ENCODE measurements at regions not wholly inside any gene's neighbourhood (a gene's known extent, or its start where the extent isn't known, plus 50 kb on each side); places are given as distances from the start of the nearest gene placed in this dataset.

DNA sequence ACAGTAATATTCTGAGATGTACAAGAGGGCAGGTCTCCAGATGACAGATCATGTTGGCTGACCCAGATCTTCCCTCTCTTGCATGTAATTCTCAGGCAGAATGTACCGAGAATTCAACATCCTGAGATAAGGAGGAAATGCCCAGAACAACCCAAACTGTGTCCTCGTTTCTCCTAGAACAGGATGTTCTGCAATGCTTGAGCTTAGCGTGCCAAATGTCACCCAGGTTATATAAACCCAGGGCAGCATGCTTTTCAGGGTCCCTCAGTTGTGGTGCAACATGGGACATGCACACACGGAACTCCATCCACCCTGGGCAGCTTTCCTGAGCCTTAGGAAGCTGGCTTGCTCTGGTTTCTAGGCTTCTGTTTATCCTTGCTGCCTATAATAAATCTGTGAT, 102.1 kb upstream of the CMC1 start:
- no peak overlapping the region for H3K27ac ChIP-seq
- ATAC-seq (peak in 3 of 4 donors; percentile 42 to 84 (median 62)), DNase-seq (no peak)
- H3K4me3 ChIP-seq: no peak overlapping the region
- whole genome bisulfite sequencing (ENCODE audit: insufficient coverage, low coverage, low lambda C conversion rate, missing lambda C conversion rate): 20% methylated on average over 3 of the region's 4 CpGs
- no peaks in the 10 kb centered on the region for H3K4me1 ChIP-seq
- intact Hi-C loops (cut with DNase I): no loop called here
- no peak for TF ChIP-seq POLR2A (IDR thresholded peaks at IDR 0.05)
- TF ChIP-seq, protein P1, sequence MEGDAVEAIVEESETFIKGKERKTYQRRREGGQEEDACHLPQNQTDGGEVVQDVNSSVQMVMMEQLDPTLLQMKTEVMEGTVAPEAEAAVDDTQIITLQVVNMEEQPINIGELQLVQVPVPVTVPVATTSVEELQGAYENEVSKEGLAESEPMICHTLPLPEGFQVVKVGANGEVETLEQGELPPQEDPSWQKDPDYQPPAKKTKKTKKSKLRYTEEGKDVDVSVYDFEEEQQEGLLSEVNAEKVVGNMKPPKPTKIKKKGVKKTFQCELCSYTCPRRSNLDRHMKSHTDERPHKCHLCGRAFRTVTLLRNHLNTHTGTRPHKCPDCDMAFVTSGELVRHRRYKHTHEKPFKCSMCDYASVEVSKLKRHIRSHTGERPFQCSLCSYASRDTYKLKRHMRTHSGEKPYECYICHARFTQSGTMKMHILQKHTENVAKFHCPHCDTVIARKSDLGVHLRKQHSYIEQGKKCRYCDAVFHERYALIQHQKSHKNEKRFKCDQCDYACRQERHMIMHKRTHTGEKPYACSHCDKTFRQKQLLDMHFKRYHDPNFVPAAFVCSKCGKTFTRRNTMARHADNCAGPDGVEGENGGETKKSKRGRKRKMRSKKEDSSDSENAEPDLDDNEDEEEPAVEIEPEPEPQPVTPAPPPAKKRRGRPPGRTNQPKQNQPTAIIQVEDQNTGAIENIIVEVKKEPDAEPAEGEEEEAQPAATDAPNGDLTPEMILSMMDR (IDR thresholded peaks at IDR 0.05): no peak
- H3K36me3 ChIP-seq: no peaks in the 10 kb centered on the region
- H3K27me3 ChIP-seq: no peaks in the 10 kb centered on the region
- no peaks in the 10 kb centered on the region for H3K9me3 ChIP-seq

DNA sequence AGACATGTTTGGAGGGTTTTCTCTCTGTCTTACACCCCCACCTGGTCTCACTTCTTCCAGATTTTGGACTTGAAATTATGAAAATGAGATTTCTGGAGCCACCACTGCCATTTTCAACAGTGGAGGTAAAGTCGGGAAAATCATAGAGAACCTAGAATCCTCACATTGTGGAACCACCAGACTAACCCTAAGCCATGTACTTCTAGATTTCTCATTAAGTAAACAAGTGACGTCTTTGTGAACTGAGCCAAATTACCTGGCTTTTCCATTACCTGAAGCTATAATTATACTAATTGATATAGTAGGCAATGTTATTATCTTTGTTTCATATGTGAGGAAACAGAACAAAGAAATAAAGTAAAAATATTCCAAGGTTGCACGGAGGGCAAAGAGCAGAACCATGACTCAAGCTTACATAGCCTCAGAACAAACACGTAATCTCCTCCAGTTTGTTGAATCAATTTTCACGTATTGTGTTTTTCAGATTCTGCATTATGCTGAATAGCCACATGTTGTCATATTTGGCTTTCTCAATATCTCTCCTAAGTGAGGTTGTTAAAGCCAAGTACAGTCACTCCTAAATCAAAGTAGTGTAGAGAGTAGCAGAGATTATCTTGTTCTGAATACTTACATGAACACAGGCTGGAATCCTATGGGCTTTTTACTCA, 101.3 kb upstream of the CMC1 start:
- H3K27ac ChIP-seq: no peak overlapping the region
- 49% methylated on average over 5 of the region's 5 CpGs for WGBS (ENCODE audit: insufficient coverage, low coverage, low lambda C conversion rate, missing lambda C conversion rate)
- H3K27me3 ChIP-seq: no peaks in the 10 kb centered on the region
- ATAC-seq (no peak), DNase-seq (no peak)
- H3K4me1 ChIP-seq: no peaks in the 10 kb centered on the region
- intact Hi-C loops (cut with DNase I): no loop called here
- TF ChIP-seq POLR2A (IDR thresholded peaks at IDR 0.05): no peak
- TF ChIP-seq, protein P1 (IDR thresholded peaks at IDR 0.05): no peak
- no peak overlapping the region for H3K4me3 ChIP-seq
- H3K9me3 ChIP-seq: no peaks in the 10 kb centered on the region
- no peaks in the 10 kb centered on the region for H3K36me3 ChIP-seq

- DNase-seq (no peak), ATAC-seq (no peak)
- no peak overlapping the region for H3K27ac ChIP-seq
- H3K4me3 ChIP-seq: no peak overlapping the region
- TF ChIP-seq POLR2A (IDR thresholded peaks at IDR 0.05): no peak
- intact Hi-C loops (cut with DNase I): no loop called here
- H3K9me3 ChIP-seq: no peaks in the 10 kb centered on the region
- WGBS (ENCODE audit: insufficient coverage, low coverage, low lambda C conversion rate, missing lambda C conversion rate): 87% methylated on average over 2 of the region's 4 CpGs
- H3K27me3 ChIP-seq: no peaks in the 10 kb centered on the region
- no peaks in the 10 kb centered on the region for H3K4me1 ChIP-seq
- no peaks in the 10 kb centered on the region for H3K36me3 ChIP-seq
Observed at GRCh38 chr3:28140664-28141063, 100.8 kb upstream of the CMC1 start.

- TF ChIP-seq POLR2A (IDR thresholded peaks at IDR 0.05): no peak
- TF ChIP-seq, protein P1 (IDR thresholded peaks at IDR 0.05): no peak
- H3K4me1 ChIP-seq: no peaks in the 10 kb centered on the region
- H3K4me3 ChIP-seq: no peak overlapping the region
- intact Hi-C loops (cut with DNase I): no loop called here
- H3K27ac ChIP-seq: no peak overlapping the region
- no peaks in the 10 kb centered on the region for H3K36me3 ChIP-seq
- no peaks in the 10 kb centered on the region for H3K9me3 ChIP-seq
- DNase-seq (no peak), ATAC-seq (no peak)
- H3K27me3 ChIP-seq: no peaks in the 10 kb centered on the region
Observed at GRCh38 chr3:28149960-28150359, 91.5 kb upstream of the CMC1 start.

DNA sequence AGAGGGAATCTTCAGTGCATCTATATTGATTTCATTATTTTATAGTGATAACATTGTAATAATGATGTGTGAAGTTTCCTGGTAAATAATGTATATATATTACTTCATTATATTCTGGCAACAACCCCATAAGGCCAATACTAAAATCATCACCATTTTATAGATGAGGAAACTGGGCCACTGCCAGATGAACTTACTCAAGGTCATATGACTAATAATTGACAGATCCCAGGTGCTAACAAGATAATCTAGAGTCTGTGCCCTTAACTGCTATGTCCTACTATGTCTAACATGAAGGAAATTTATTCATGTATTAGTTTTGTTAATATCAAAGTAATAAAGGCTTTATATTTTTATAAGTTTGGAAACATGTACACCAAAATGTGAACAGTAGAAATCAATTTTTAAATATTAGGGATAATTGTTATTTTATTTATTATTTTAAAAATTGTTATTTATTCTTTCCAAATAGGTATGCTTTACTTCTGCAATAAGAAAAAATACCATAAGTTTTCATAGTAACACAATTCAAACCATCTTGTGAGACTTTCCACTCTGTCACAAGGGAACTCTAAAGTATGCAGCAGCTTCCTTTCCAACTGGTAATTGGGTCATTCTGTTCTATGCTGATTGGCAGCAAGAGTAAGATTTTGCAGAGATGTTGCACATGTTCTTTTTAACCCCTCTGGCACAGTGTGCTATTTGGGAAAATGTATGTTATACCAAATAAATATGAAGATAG, 90.8 kb upstream of the CMC1 start:
- DNase-seq (no peak), ATAC-seq (peak in 3 of 4 donors; percentile 20 to 48 (median 32))
- no peak for TF ChIP-seq POLR2A (IDR thresholded peaks at IDR 0.05)
- TF ChIP-seq, protein P1 (IDR thresholded peaks at IDR 0.05): no peak
- Histone ChIP-seq H3K9me3 (no peaks in the 10 kb centered on the region), H3K27ac (no peak overlapping the region), H3K4me1 (no peaks in the 10 kb centered on the region), H3K27me3 (no peaks in the 10 kb centered on the region), H3K4me3 (no peak overlapping the region), H3K36me3 (no peaks in the 10 kb centered on the region)
- intact Hi-C loops (cut with DNase I): no loop called here
